GM18909 (cell line): ENCODE measurements at regions not wholly inside any gene's neighbourhood (a gene's known extent, or its start where the extent isn't known, plus 50 kb on each side); places are given as distances from the start of the nearest gene placed in this dataset.

Experiments used
- ATAC-seq: cut with Tn5 transposase; IDR thresholded peaks from one replicate; pipeline ENCODE4 v1.9.1; 2021; ENCODE audit warnings: mild to moderate bottlenecking; ENCODE audit not compliant: unreplicated experiment, poor library complexity

GRCh38 chrX:104310657-104311254 lies 56.0 kb upstream of the ESX1 start:
- no peak for ATAC-seq

- ATAC-seq = no peak
Observed at GRCh38 chrX:104310090-104310489, 55.4 kb upstream of the ESX1 start.

- ATAC-seq = no peak
Observed at GRCh38 chrX:104309169-104309568, 54.4 kb upstream of the ESX1 start.

GRCh38 chrX:104307341-104307740 lies 52.6 kb upstream of the ESX1 start:
- ATAC-seq = no peak

- ATAC-seq = no peak
Observed at GRCh38 chrX:104306180-104306579, 51.4 kb upstream of the ESX1 start.
